OCI-LY3 (cell line): ENCODE measurements at regions not wholly inside any gene's neighbourhood (a gene's known extent, or its start where the extent isn't known, plus 50 kb on each side); places are given as distances from the start of the nearest gene placed in this dataset.

Experiments used
- CTCF ChIP-seq: fragments of 200-600, 300-600 bp; sonication (generic); IDR thresholded peaks from 2 replicates; pipeline ENCODE4 v1.5.1; 2014; ENCODE audit warnings: antibody characterized with exemption, low read length, low read depth
- EZH2phosphoT487 ChIP-seq: fragments of 200-600 bp; shearing (Covaris generic); IDR thresholded peaks from 2 replicates; pipeline ENCODE4 v1.6.1; 2018; ENCODE audit warnings: antibody characterized with exemption, mixed run types, low read depth

- TF ChIP-seq CTCF (no peak), EZH2phosphoT487 (no peak)
Measured at GRCh38 chr6:141264101-141264500, 868.6 kb upstream of the GJE1 start.
